Astrocyte of the cerebellum (primary cell): ENCODE measurements at regions not wholly inside any gene's neighbourhood (a gene's known extent, or its start where the extent isn't known, plus 50 kb on each side); places are given as distances from the start of the nearest gene placed in this dataset.

Experiments used
- DNase-seq: peaks from one replicate; pipeline ENCODE4 v3.0.0-alpha.2; 2011; ENCODE audit warnings: low read depth
- H3K4me3 ChIP-seq: 2 replicates; pipeline ENCODE4 v1.5.1; 2011; ENCODE audit warnings: mild to moderate bottlenecking, low read depth, low read length, moderate library complexity
- CTCF ChIP-seq: IDR thresholded peaks from 2 replicates; pipeline ENCODE4 v1.5.1; 2012; ENCODE audit warnings: low read length, low read depth, moderate library complexity, mild to moderate bottlenecking; ENCODE audit errors: missing control alignments
- in situ Hi-C: cut with HindIII; loops from 2 replicates; pipeline ENCODE4 v1.10.0; 2017; ENCODE audit warnings: low sequenced_read_pairs

GRCh38 chr15:93247466-93248121, 158.6 kb upstream of the RGMA start:
- no peak for TF ChIP-seq CTCF
- DNase-seq, result no peak
- H3K4me3 ChIP-seq, result no peak overlapping the region
- in situ Hi-C loops, result no loop called here

- in situ Hi-C loops, result no loop called here
- DNase-seq, result no peak
- no peak overlapping the region for H3K4me3 ChIP-seq
- no peak for TF ChIP-seq CTCF
Measured at GRCh38 chr15:93246266-93247242, 157.5 kb upstream of the RGMA start.

GRCh38 chr15:93245661-93246042, 156.6 kb upstream of the RGMA start:
- in situ Hi-C loops, result no loop called here
- DNase-seq, result no peak
- H3K4me3 ChIP-seq, result no peak overlapping the region
- TF ChIP-seq CTCF, result no peak

GRCh38 chr15:93244696-93245660, 156.0 kb upstream of the RGMA start:
- TF ChIP-seq CTCF, result no peak
- in situ Hi-C loops, result no loop called here
- no peak for DNase-seq
- H3K4me3 ChIP-seq, result no peak overlapping the region

GRCh38 chr15:93243573-93243972, 154.6 kb upstream of the RGMA start:
- in situ Hi-C loops, result no loop called here
- TF ChIP-seq CTCF, result no peak
- H3K4me3 ChIP-seq, result no peak overlapping the region
- no peak for DNase-seq
